GM21528 (cell line): ENCODE measurements at regions not wholly inside any gene's neighbourhood (a gene's known extent, or its start where the extent isn't known, plus 50 kb on each side); places are given as distances from the start of the nearest gene placed in this dataset.

Experiments
- ATAC-seq: cut with Tn5 transposase; IDR thresholded peaks from one replicate; pipeline ENCODE4 v1.9.1; 2021; ENCODE audit warnings: mild to moderate bottlenecking, moderate library complexity; ENCODE audit not compliant: unreplicated experiment, low FRiP score

DNA sequence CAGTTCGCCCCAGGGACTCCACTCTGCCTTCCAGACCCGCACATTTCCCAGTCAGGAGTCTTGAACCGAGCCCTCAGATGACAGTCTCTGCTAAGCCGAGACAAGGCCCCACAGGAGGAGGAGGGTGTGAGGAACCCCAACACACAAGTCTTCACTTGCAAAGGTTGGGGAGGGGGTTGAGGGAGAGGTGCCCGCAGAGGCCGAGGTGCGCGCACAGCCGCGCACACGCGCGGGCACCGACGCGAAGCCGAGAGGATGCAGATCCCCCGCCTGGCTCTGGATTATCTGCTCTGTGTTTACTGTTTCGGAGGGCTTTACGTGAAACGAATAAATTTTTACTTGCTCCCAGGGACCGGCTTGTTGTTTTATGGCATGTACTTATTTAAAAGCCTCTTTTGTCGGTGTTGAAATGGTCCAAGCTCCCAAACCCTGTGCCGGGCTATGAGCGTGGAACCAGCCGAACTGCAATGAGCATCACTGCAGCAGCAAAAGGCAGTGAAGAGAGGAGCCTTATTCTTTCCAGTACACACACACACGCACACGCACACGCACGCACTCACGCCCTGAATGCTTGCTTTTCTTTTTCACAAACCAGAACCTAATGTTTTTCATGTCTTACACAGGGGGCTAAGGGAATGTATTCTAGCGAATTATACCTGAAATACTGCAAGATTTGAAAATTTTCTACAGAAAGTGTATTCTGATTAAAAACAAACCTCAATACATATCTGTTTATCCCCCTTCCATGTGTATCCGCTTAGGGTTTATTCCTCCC lies 297.7 kb downstream of the PARP8 start:
- ATAC-seq: no peak

DNA sequence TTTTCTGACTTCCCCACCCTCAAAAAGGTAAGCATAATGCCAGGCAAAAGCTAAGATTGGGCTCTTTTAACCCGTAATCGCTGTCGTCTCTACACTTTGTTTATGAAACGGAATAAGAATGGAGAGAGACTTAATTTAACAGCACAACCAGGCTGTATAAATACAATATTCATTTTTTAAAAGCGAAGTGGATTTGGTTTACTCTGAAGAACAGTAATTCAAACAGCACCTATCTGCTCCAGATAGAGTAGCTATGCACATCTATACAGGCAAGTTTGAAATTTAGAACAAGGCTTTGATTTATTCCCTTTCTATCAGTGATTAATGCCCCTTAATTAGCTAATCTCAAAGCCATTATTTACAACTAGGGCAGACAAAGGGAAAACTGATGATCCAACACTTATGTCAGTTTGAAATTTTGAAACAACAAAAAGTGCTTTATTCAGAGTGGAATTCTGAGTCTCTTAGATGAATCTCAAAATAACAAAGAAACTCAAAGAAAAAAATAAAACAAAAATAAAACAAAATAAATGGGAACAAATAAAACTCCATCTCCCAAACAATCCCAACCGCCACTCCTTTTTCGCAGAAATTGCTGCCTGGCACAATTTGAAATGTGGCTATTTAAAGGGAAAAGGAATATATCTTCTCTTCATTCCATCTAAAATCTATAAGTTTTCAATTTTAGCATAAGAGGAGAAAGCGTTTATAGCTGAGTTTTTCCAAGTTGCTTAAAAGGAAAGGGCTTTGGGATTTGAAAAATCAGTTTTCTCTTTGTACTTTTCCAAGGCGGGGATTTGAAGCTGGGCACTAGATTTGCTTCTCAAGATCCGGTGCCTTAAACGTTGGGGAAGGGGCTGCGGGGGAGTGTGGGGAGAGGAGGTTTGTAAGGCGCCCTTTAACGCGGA lies 298.6 kb downstream of the PARP8 start:
- ATAC-seq: no peak

- ATAC-seq: no peak
Observed at GRCh38 chr5:50965654-50966375, 299.4 kb downstream of the PARP8 start.

- no peak for ATAC-seq
Observed at GRCh38 chr5:50967009-50967562, 300.6 kb downstream of the PARP8 start.

- ATAC-seq: no peak
Observed at GRCh38 chr5:50967563-50968355, 301.3 kb downstream of the PARP8 start.

- ATAC-seq: no peak
Observed at GRCh38 chr5:50968356-50969149, 302.1 kb downstream of the PARP8 start.

DNA sequence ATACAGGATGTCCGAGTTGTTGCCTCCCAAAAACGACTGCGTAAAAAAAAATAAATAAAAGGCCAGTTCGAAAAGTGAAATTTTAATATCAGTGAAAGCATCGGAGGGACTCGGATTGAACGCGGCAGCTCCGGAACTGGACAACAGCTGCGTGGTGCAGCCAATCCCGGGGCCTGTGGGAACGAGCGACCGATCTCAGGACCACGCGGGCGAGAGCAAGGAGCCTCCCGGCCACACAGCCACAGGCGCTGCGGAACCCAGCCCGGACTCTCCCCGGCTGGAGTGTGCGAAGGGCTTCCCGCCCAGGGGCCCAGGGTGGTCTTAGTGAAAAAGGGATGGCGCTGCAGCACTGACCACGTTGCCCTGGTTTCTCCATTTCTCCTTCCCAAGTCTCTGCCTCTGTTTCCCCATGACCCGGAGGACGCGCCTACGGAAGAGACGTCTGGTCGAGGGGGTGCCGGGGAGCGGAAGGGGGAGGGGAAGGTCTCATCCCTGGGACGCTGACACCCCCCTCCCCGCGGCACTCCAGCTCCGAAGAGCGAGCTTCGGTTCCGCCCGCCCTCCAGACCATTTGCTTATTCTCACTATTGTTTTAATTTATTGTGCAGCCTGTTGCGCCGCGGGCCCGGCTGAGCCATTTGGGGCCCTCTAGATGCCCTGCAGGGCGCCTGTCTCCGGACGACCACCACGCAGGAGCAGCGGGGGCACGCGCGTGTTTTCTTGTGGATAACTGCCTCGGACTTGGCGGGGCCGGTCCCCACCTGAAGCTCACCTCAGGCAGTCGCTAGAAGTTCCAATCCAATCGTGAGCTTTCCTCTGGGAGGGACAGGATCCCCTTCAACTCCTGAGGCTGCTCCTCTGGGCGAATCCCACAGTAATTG lies 303.0 kb downstream of the PARP8 start:
- no peak for ATAC-seq

DNA sequence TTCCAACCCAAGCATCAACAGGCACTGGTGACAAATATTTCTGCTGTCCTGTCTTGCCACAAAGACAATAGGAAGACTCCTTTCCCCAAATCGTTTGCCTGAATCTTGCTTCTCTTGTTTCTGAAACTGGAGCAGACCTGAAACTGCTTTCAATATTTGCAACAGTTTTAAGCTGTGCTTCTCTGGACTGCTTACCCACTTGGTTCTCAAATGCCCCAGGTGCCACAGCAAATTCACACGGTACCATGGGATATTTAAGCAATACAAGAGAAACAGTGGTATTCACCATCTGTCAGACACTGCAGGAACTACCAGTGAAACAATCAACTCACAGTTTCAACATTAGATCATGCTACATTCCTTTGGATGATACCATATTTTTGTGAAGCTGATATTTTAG lies 309.4 kb downstream of the PARP8 start:
- no peak for ATAC-seq

- no peak for ATAC-seq
Observed at GRCh38 chr5:50978924-50979323, 312.5 kb downstream of the PARP8 start.

- no peak for ATAC-seq
Observed at GRCh38 chr5:50984640-50985039, 318.2 kb downstream of the PARP8 start.

GRCh38 chr5:50990296-50990924 lies 324.0 kb downstream of the PARP8 start:
- no peak for ATAC-seq

- no peak for ATAC-seq
Observed at GRCh38 chr5:50995285-50995942, 329.0 kb downstream of the PARP8 start.

DNA sequence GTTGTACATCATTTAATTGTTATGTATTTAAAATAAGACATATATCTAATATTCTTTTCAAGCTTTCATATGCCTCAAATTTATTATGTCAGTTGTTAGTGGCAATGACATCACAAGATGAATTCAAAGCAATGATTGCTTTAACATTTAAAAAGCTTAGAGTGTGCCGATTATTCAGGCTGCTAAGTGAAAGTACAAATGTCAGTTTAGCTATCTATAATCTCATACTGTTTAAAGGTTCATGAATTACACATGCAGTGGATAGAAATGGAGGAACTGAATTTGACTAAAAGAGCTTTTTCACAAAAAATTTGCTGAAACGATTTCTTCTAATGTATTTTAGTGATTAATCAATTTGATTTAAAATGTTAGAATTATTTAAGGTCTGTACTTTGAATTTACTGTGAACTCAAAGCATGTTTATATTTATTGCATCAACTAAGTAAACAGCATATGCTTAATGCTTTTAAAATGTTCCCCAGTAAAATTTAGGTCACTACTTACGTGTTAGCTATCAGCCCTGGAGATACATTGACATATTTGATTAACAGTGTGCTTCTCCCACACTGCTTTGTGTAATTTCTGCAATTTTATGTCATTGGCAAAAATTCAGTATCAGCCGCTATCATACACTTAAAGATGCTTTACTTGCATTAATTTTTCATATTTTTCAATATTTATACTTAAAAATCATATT lies 334.9 kb downstream of the PARP8 start:
- no peak for ATAC-seq

GRCh38 chr5:51002368-51002767 lies 335.9 kb downstream of the PARP8 start:
- no peak for ATAC-seq

- ATAC-seq: no peak
Observed at GRCh38 chr5:51013036-51013435, 346.6 kb downstream of the PARP8 start.

GRCh38 chr5:51018423-51018822 lies 352.0 kb downstream of the PARP8 start:
- no peak for ATAC-seq

DNA sequence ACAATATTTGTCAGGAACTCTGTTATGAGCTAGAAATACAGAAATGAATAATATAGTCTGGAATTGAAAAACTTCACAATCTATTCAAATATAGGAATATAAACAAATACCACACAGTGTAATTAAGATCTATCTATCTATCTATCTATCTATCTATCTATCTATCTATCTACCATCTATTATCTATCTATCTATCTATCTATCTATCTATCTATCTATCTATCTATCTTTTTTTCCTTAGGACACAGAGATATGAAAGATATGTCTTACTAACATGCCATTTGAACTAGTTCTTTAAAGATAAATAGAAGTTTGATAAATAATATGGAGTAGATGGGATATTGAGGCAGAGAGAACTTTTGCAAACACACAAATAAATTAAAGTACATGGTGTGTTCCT lies 357.8 kb downstream of the PARP8 start:
- no peak for ATAC-seq
